BJ (cell line): ENCODE measurements at regions not wholly inside any gene's neighbourhood (a gene's known extent, or its start where the extent isn't known, plus 50 kb on each side); places are given as distances from the start of the nearest gene placed in this dataset.

ENCODE experiments used
- CTCF ChIA-PET: fragments of 350-600 bp; formaldehyde crosslinking; extraction: SDS; loops from one replicate; lab custom pipeline; 2021; ENCODE audit warnings: antibody characterized with exemption, inconsistent platforms; lab: Yijun Ruan, JAX
- POLR2A ChIA-PET: fragments of 300-600 bp; sonication (Branson Sonifier 250); formaldehyde crosslinking; extraction: SDS; loops from one replicate; lab custom pipeline; 2021; ENCODE audit warnings: antibody characterized with exemption; lab: Charles Lee
- DNase-seq: peaks from one replicate; pipeline ENCODE4 v3.0.0-alpha.2; 2011; ENCODE audit warnings: low read depth
- H3K27me3 ChIP-seq: 2 replicates; pipeline ENCODE4 v1.6.0; 2011; ENCODE audit warnings: low read length; ENCODE audit not compliant: control insufficient read depth, insufficient read depth
- H3K36me3 ChIP-seq: 2 replicates; pipeline ENCODE4 v1.5.1; 2011; ENCODE audit warnings: low read length; ENCODE audit not compliant: control insufficient read depth, insufficient read depth
- H3K4me3 ChIP-seq: 2 replicates; pipeline ENCODE4 v1.5.1; 2011; ENCODE audit warnings: low read depth, mild to moderate bottlenecking, control low read depth, low read length
- TF ChIP-seq, protein P1 (sequence below): IDR thresholded peaks from 2 replicates; pipeline ENCODE4 v1.5.1; 2011; ENCODE audit warnings: low read depth, mild to moderate bottlenecking, control low read depth, inconsistent platforms, low read length, moderate library complexity; ENCODE audit not compliant: insufficient read depth

DNA sequence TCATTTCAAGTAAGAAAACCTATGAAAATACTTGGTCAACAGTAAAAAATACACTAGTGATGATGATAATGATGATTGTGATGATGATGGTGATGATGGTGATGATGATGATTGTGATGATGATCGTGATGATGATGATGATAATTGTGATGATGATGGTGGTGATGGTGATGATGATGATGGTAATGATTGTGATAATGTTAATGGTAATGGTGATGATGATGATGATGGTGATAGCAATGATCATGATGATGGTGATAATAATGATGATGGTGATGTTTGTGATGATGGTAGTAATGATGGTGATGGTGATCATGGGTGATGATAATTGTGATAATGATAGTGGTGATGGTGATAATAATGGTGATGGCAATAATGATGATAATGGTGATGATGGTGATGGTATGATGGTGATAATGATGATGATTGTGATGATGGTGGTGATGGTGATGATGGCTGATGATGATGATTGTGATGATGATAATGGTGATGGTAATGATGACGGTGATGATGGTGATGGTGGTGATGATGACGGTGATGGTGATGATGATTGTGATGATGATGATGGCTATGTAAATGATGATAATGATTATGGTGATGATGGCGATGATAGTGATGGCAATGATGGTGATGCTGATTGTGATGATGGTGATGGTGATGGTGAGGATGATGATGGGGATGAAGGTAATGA lies 62.1 kb downstream of the VCX3A start:
- Histone ChIP-seq H3K4me3 (no peak overlapping the region), H3K36me3 (no peaks in the 10 kb centered on the region), H3K27me3 (no peaks in the 10 kb centered on the region)
- ChIA-PET POLR2A (no interaction called here), CTCF (no interaction called here)
- DNase-seq: no peak
- TF ChIP-seq, protein P1, sequence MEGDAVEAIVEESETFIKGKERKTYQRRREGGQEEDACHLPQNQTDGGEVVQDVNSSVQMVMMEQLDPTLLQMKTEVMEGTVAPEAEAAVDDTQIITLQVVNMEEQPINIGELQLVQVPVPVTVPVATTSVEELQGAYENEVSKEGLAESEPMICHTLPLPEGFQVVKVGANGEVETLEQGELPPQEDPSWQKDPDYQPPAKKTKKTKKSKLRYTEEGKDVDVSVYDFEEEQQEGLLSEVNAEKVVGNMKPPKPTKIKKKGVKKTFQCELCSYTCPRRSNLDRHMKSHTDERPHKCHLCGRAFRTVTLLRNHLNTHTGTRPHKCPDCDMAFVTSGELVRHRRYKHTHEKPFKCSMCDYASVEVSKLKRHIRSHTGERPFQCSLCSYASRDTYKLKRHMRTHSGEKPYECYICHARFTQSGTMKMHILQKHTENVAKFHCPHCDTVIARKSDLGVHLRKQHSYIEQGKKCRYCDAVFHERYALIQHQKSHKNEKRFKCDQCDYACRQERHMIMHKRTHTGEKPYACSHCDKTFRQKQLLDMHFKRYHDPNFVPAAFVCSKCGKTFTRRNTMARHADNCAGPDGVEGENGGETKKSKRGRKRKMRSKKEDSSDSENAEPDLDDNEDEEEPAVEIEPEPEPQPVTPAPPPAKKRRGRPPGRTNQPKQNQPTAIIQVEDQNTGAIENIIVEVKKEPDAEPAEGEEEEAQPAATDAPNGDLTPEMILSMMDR: no peak

DNA sequence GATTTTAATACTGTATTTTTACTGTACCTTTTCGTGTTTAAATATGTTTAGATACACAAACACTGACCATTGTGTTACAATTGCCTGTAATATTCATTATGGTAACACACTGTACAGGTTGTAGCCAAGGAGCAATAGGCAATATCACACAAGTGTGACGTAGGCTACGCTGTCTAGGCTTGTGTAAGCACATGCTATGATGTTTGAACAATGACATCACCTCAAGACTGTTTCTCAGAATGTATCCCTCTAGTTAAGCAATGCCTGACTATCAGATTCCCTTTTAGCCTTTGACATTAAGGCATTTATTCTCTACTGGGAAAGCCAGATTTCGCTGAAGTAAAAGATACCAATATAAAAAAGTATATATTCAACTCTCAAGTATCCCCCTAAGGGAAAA lies 66.2 kb downstream of the VCX3A start:
- CTCF ChIA-PET: no interaction called here
- no peaks in the 10 kb centered on the region for H3K27me3 ChIP-seq
- TF ChIP-seq, protein P1: no peak
- no peak for DNase-seq
- POLR2A ChIA-PET: no interaction called here
- H3K36me3 ChIP-seq: no peaks in the 10 kb centered on the region
- H3K4me3 ChIP-seq: no peak overlapping the region

DNA sequence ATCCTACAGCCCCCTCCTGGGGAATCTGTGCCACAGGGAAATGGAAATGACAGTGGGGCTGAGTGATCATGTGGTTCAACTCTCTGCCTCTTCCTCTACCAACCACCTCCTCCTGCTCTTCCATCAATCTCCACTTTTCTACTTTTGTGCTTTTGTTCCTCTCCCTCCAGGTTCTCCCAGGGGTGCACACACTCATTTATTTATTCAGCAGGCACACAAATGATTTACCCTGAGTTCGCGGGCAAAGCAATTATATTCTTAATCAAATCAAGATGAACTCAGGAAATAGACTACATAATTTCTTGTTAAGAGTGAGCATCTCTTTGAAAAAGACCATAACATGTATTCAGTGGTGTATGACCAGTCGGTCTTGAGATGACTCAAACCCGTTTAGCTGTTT lies 69.2 kb downstream of the VCX3A start:
- Histone ChIP-seq H3K4me3 (no peak overlapping the region), H3K27me3 (no peaks in the 10 kb centered on the region), H3K36me3 (no peaks in the 10 kb centered on the region)
- POLR2A ChIA-PET: no interaction called here
- TF ChIP-seq, protein P1: no peak
- CTCF ChIA-PET: no interaction called here
- DNase-seq: no peak

DNA sequence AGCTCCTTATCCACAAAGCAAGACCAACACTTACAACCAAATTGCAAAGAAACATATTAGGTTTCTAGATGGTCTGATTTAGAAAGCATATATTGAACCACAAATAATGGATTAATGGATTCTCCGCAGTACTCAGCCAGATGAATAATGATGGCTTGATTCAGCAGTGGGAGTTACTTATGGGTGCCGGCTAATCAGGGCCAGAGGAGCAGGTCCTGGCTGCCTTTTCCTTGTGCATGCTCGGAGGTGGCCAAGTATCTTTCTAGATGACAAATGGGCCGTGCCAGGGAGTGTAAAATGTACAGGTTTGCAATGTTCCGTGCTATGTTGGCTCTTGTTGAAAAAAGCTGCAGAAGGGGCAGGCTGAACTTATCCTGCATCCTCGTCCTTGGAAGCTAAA lies 70.2 kb downstream of the VCX3A start:
- no peaks in the 10 kb centered on the region for H3K36me3 ChIP-seq
- ChIA-PET POLR2A (no interaction called here), CTCF (no interaction called here)
- H3K27me3 ChIP-seq: no peaks in the 10 kb centered on the region
- DNase-seq: no peak
- TF ChIP-seq, protein P1: no peak
- H3K4me3 ChIP-seq: no peak overlapping the region

DNA sequence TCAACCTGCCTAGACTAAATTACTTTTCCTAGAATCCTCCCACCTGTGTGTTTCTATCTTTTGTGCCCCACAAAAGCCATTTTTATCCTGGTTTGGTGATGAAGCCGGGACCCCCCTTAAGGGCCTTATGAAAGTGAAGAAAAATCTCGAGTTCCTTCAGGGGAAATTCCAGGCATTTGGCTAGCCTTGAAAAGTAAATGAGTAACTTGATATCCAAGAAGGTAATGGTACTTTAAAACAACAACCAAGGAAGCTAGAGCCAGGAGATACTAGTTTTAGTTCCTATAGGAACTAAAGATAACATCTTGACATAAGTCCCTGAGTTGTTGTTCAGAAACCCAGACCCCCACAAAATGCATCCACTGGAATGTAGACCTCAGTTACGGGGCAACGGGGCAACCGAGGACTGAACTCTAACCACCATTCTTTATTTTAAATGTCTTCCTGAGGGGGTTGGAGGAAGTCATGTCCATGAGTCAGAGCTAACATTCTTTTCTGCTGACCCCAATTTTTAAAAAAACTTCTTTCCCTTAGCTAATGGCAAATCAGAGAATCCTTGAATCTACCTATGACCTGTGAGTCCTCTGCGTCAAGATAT lies 73.9 kb downstream of the VCX3A start:
- CTCF ChIA-PET: no interaction called here
- POLR2A ChIA-PET: no interaction called here
- Histone ChIP-seq H3K4me3 (no peak overlapping the region), H3K36me3 (no peaks in the 10 kb centered on the region), H3K27me3 (no peaks in the 10 kb centered on the region)
- no peak for DNase-seq
- TF ChIP-seq, protein P1: no peak
